DMS 273 (cell line): ENCODE measurements at regions not wholly inside any gene's neighbourhood (a gene's known extent, or its start where the extent isn't known, plus 50 kb on each side); places are given as distances from the start of the nearest gene placed in this dataset.
"Not testable (repeated sequence)": the region's sequence is repeated elsewhere in the genome, so short reads cannot be mapped to it uniquely, and the experiment has no call there.

Source experiments
- DNase-seq: peaks from one replicate; lab custom pipeline; 2025; ENCODE audit not compliant: unreplicated experiment; lab: John Stamatoyannopoulos, UW

DNA sequence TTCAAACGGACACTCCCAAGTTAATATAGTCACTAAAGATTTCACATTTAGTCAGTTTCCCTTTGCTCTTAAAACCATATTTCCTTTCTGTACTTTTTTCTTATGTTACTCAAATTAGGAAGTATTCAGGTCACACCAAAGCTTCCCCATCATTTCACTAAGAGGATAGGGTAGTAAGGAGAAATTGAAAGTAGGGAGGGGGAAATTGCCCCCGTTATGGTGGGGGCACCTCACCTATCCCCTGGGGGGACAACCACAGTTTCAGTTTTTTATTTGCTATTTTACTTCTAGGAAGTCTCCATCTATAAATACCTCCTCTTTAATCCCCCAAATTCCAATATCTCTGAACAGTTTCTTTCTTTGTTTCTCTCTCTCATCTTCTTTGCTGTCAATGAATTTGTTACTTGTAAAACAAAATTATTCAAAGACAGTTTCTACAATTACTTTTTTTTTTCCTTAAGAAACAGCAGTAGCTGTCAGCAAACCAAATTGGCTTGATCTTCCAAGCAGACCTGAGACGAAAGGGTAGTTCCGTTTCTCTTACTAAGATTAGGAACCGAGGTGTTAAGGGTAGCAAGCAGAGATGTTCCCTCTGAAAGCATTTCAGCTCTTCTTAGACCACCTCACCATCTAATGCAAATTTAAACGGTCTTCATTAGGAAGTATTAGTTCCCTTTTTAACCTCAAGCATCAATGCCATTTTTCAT is 160.2 kb upstream of the KLF3 start:
- DNase-seq = no peak

DNA sequence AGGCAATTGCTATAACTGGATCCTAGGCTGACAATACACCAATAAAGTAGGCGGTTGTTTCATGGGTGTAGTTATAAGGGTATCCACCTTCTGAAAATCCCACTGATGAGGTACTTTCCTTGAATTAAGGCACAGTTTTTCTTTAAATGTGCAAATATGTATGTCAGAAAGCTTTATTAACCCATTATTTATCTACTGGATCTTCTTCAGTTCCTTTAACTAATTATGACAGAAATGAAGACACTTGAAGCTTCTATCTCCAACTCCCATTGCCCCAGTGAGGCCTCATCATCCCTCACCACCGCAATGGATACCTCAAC is 159.6 kb upstream of the KLF3 start:
- DNase-seq = no peak

DNA sequence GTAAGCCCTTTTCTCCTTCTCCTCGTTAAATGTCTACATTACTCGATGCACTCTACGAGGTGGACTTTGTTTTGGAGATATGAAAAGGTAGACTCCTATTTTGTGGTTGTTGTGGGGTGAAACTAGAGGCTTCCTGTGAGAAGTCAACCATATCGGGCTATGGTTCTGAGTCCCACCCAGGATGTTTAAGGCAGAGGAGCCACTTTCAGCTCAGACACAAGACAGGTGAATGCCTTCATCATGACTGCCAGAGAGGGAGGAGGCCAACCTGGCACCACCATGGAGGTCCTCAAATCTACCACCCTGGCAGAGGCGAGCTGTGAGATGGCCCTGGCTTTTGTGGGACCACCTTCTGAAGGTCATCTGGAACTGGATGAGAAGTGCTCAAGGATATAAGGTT is 154.4 kb upstream of the KLF3 start:
- no peak for DNase-seq

DNA sequence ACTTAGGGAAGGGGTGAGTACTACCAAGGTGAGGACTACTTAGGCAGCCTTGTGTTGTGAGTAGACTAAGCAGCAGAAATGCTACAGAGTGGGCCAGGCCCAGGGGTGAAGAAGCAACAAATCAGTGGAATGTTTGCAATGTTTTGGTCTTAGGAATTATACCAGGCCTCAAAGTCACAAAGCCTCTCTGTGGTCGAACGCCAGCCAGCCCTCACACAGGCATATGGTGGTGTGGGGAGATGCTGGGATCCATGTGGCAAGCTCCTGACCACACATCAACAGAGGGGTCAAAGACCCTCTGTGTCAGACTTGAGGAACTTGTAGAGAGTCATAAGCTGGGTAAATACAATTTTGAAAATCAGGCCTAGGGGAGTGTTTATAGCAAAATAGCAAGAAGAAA is 153.8 kb upstream of the KLF3 start:
- no peak for DNase-seq

DNA sequence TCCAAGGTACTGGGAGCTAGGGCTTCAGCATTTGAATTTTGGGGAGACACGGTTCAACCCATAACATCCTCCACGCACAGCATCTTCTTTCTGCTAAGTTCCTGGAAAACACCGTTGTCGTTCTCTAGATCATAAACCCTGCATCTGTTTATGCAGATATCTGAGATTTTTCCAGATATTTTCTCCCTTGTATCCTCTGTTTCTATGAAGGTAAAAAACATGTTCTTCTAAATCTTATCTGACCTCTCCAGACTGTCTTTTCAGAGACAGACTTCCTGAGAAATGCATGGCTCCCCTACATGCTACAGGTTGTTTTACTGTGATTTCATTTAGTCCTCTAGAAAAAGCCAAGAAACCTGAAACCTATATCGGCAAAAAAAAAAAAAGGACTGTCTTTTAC is 152.3 kb upstream of the KLF3 start:
- DNase-seq = no peak

DNA sequence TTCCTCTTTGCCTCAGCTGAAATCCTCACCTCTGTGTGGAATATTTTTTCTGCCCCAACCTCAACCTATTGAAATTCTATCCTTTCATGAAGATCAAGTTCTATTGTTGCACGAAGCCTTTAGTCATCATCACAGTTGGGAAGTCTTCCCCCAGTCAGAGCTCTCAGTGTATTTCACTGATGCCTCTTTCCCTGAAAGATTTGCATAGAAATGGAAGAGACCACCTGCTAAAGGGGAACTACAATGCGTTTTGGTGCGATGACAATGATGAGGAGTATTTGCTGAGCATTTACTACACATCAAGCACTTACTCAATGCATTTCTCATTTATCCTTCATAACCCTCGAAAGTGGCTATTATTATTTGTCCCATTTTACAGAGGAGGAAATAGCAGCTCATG is 151.2 kb upstream of the KLF3 start:
- no peak for DNase-seq

DNA sequence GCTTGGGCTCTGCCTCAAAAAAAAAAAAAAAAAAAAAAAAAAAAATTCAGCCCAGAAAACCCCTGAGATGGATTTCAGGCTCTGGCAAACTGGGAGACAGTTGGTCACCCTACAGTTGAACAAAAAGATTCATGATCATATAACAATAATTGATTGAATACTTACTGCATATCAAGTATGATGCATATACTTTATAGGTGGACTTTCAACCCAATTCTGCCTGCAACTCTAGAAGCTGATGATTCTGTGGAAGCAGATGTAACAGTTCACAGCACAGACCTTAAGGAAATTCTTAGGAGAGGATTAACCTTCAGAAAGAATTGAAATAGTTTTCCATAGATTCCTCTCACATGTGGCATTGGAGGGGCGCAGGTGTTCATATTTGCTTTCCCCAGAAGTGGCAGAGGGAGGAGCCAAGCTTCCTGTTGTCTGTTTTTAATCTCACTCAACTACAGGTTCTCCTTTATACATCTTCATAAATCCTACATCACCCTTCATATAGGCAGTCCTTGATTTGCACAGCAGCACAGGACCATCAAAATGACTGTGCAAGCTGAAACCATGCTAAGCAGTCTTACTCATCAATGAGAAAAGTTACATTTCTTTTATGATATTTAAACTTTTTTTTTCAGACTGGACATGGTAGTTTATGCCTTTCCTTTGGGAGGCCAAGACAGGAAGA is 149.4 kb upstream of the KLF3 start:
- DNase-seq = no peak

DNA sequence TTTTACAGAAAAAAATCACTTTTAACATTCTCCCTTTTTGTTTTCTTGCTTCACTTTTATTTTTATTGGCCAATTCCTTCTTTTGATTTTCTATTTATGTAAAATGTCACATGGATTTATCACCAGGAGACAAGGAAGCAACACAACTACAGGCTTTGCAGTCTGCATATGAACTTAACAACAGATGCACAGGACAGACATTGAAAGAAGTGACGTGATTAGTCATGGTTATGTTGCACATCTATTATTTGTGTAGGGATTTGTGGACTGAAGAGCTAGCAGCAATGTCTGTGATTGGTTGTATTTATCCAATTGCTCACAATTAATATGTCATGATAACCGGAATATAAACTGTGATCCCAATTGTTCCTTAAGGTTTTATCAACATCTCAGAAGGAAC is 147.8 kb upstream of the KLF3 start:
- DNase-seq = no peak

DNA sequence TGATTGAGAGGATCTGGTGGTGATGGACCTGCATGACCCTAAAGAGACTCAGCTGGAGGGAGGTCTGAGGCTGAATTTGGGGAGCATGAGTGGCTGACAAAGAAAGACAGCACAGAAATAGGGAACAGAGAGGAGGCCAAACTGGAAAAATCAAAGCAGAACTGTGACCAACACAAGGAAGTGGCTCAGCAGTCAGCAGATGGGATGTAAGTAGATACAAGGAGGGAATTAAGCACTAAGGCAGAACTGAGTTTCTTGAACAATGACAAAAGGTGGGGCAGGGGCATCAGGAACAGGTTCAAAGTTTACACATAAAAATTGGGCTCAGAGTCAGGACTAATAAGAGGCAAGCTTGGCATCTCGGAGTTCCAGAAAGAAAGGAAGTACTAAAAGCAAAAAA is 144.3 kb upstream of the KLF3 start:
- no peak for DNase-seq

DNA sequence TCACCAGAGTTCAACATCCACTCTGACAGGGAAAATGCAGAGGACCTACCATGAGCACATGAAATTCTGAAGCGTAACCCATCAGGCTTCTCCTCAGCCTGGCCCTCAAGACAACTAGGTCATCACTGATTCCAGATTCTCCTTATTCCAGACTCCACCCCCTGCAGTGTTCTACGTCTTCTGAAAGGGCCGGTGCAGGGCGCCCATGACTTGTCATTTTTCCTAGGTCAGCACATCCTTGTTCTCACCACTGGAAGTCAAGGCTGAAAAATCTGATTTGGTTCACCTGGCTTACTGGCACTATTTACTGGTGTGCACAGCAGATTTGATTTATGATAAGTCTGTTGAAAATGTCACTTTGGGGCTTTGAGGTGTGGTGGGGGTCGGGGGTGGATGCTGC is 140.9 kb upstream of the KLF3 start:
- DNase-seq = no peak

DNA sequence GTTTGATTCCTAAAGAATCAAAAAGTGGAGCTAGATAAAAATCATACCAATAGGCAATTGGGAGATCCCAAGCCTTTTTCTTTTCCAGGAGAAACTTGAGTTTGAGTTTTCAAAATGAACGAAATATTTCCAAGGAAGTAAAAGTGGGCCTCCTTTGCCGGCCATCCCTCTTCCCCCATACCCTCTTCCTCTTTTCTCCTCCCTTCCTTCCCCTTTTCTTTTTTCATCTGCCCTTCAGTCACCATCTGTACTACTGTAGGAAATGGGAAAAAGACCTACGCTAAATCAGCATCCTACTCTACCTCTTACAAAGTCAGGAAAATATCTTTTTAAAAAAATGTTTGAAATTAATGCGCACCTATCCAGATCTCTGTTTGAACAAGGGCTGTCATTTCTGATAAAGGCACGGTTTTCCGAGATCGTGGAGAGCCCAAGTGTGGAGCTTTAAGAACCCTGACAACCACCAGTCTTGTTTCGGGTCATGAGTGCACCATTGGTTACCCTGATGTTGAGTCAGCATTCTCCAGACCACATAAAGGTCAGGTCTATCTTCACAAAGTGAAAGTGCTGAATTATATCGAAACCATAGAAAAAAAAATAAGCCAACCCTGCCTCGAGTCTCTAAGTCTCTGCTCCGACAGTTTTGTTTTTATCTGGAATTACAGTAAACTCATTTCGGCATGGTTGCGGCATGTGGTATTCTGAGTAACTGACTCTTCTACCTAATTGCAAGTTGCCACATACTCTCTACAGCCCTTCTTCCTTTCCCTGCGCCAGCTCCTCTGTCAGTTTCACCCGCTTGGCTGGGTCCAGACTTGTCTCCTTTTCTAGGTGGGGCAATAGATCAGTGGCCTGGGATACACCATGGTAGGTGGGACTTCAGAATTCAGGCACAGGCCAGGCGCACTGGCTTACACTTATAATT is 140.2 kb upstream of the KLF3 start:
- no peak for DNase-seq

DNA sequence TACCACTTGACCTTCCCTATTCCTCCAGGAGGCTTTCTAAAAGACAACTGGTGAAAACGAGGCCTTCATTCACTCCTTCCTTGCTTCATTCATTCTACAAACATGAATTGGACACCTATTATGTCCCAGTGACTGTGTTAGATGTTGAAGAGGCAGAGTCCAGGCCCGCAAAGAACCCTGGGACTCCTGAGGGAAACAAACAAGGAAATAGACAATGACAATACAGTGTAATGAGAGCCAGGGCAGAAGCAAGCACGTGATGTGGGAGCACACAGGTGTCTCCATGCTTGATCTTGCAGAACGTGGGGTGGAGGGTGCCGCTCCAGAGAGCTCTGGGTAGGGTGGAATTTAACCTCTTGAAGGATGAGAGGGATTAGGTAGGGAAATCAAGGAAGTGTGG is 137.6 kb upstream of the KLF3 start:
- no peak for DNase-seq

DNA sequence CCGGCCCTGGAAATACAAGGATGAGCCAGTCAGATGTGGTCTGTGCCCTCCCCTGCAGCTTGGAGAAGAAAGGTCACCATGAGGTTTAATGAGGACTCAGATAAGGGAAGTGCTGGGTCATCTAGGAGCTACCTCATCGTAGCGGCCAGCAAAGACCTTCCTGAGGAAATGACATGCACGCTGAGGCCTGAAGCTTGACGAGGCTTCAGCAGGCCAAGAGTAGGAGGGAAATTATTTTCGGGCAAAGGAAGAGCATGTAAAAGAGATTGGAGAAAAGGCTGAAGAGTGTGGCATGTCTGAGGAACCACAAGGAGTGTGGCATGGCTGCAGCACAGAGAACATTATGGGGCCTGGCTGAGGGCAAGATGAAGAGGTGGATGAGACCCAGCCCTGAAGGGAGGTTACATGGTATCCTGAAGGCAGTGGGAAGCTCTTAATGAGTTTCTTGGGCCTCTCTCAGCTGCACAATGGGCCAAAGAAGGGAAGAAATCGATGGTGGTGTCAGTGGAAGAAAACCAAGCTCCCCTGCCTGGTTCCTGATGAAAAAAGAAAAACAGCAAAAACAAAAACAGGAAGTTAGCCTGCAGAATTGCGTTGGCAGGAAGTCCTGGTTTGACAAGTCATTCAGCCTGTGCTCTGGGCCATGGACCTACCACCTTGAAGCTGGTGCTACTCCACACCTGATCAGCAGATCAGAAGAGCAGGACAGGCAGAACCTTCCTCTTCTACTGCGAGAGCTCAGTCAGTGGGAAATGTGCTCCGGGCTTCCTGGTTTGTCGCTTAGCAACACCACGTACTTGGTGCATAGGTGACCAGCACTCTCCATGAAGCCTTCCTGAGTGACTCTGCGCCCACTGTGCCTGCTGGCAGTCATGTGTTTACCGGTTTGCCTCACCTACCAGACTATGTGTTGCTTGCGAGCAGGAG is 134.5 kb upstream of the KLF3 start:
- DNase-seq = peak; percentile 4

DNA sequence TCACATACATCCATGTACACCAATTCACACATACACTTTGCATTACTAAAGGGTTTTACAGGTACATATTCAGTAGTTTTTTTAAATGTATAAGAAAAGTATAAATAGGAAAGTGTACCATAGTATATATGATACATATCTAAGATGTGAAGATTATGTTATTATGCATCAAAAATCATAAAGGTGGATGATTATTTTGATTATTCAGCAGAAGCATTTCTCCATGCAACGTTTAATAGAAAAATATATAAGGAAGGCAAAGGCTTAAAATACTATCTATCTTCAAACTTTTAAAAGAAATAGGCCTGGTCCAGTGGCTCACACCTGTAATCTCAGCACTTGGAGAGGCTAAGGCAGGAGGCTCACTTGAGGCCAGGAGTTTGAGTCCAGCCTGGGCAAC is 133.5 kb upstream of the KLF3 start:
- no peak for DNase-seq

DNA sequence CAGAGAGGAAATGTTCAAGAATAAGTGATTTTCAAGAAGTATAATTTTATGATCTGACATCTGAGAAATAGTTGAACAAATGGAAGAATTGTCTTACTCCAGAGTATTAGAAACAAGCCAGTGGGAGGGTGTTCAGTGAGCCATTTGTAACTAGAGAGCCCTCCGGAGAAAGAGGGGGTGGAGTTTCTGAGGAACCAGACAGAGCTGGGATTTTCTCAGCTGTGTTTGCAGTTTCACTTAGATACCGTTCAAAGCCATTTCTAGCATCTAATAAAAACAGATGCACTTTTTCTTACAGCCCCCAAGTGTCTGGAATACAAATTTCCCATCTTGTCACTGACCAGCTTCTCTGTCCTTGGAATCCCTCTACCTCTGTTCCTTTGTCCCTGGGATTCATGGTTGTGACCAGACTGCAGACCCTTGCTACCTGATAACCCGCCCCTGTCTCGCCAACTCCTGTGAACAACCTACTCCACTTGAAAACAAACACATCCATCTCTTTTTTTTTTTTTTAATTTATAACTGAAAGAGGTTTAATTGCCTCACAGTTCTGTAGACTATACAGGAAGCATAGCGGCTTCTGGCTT is 132.8 kb upstream of the KLF3 start:
- DNase-seq = peak; percentile 1

DNA sequence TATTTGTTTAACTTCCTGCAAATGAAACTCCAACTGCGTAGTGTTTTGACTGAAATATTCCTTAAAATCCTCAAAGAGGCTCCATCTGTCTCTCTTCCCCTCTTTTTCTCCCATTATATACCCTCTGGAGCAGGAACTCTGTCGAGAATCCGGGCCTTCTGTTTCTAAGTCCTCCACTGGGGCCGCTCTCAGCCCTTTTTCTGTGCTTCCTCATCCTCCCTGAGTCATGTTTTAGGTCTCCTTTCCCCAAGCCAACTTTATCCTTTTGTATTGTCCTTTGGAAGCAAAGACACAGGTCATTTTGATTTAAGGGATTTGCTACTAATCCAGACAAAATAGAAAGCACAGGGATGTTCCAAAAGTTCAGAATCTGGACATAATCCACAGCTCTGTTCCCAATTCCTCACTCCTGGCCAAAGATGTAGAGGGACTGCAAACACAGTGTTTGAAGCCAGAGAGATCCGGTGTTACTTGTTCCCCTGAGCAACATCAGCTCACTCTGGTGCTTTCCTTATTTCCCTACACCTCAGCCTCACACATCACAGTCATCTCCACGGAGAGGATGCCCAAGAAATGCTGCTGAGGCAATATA is 131.0 kb upstream of the KLF3 start:
- no peak for DNase-seq

DNA sequence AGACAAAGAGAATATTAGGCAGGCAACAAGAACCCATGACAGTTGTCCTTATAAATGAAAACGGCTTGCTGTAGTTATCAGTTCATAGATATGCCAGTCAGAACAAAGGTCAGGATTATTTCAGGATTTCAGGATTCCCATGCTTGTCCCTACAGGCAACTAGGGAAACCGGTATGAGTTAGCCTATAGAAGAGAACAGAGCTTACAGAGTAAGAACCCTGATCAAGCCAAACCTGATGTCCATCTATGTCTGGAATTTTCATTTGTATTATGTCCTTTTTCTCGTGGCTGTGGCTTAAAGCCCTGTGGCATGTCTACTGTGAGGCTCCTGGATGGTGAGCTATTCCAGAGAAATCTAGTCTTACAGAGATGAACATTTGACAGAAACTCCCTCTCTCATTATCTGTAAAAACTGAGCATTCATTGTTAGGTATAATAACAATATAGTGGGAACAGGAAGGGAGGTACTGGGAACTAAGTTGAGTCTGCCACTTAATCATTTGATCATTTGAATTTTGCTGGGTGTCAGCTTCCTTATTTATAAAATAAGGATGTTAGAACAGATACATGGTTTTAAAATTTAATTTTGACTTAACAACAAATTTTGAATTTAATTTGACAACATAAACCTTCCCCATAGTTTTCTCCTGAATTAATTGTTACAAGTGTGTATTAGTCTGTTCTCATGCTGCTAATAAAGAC is 129.5 kb upstream of the KLF3 start:
- DNase-seq = no peak

DNA sequence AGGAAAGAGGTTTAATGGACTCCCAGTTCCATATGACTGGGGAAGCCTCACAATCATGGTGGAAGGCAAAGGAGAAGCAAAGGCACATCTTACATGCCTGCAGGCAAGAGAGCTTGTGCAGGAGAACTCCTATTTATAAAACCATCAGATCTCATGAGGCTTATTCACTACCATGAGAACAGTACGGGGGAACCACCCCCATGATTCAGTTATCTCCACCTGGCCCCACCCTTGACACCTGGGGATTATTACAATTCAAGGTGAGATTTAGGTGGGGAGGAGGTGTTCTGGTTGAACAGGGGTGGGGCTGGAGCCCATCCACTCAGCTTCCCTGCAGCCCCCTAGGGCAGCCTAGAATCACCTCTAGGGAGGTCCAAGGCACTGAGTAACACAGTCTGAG is 128.9 kb upstream of the KLF3 start:
- DNase-seq = not testable (repeated sequence)

DNA sequence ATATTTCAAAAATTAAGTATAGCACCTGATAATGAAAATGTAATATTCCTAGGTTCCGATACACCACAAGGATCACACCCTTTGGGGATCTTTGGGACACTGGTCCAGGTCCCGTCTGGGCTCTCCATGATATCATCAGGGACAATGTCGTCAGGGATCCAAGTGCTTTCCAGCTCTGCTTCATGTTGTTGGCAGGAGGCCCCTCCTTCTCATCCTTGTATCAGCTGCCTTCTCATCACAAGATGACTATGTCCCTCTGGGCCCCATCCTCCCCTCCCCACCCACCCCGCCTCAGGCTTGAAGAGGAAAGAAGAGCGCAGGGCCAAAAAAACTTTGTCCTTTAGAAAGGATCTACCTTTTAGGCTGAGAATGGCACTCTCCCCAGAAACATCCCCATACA is 128.3 kb upstream of the KLF3 start:
- no peak for DNase-seq

DNA sequence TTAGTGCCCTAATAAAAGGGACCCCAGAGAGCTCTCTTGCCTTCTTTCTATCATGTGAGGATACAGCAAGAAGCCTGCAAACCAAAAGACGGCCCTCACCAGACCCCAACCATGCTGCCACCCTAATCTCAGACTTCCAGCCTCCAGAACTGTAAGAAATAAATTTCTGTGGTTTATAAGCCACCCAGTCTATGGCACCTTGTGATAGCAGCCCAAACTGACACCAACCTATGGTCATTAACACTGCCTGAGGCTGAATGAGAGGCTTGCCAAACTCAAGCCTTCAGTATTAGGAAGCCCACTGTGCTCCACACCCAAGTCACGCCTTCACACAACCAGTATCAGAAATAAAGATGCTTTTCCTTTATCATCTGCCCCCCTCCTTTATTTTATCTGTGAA is 127.3 kb upstream of the KLF3 start:
- DNase-seq = no peak
